NT2/D1 (cell line): ENCODE measurements at regions not wholly inside any gene's neighbourhood (a gene's known extent, or its start where the extent isn't known, plus 50 kb on each side); places are given as distances from the start of the nearest gene placed in this dataset.

Source experiments
- DNase-seq: peaks from one replicate; pipeline ENCODE4 v3.0.0-alpha.2; 2011; ENCODE audit warnings: low read depth, low spot score
- H3K27me3 ChIP-seq: 2 replicates; pipeline ENCODE4 v1.6.0; 2011; ENCODE audit warnings: mild to moderate bottlenecking; ENCODE audit not compliant: insufficient read length, insufficient read depth
- H3K36me3 ChIP-seq: 2 replicates; pipeline ENCODE4 v1.6.1; 2011; ENCODE audit warnings: mild to moderate bottlenecking, low read length, mixed read lengths; ENCODE audit not compliant: insufficient read depth, insufficient read length
- H3K4me1 ChIP-seq: 2 replicates; pipeline ENCODE4 v1.5.1; 2011; ENCODE audit not compliant: insufficient read depth, insufficient read length
- H3K4me3 ChIP-seq: 2 replicates; pipeline ENCODE4 v1.5.1; 2011; ENCODE audit warnings: low read depth; ENCODE audit not compliant: insufficient read length
- H3K9ac ChIP-seq: 2 replicates; pipeline ENCODE4 v1.6.0; 2011; ENCODE audit warnings: low read depth; ENCODE audit not compliant: insufficient read length
- H3K9me3 ChIP-seq: 2 replicates; pipeline ENCODE4 v1.5.1; 2011; ENCODE audit warnings: mild to moderate bottlenecking, low read length; ENCODE audit not compliant: insufficient read depth
- SUZ12 ChIP-seq: IDR thresholded peaks from 2 replicates; pipeline ENCODE4 v1.6.1; 2011; ENCODE audit not compliant: insufficient read length, insufficient read depth; ENCODE audit errors: extremely low read depth
- YY1 ChIP-seq: IDR thresholded peaks from 2 replicates; pipeline ENCODE4 v1.6.1; 2011; ENCODE audit not compliant: insufficient read length, insufficient read depth
- ZNF274 ChIP-seq: IDR thresholded peaks from 2 replicates; pipeline ENCODE4 v1.6.1; 2011; ENCODE audit warnings: mild to moderate bottlenecking, low read depth, low read length

DNA sequence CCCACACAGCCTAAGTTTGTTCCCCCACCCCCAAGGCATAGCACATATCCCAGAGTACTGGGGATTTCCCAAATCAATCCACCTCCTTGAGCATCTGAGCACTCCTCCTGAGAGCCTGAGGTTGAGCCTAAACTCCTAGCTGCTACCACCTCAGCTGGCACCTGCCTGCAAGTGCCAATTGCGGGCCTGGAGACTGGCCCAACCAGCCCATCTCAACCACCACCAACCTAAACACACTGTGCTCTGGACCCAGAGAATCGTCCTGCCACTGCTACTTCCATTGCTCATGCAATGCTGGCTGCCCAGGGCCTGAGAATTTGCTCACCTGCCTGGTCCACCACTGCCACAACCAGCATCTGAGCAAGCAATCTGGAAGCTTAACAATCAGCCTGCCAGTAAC, 177.1 kb downstream of the FGF13 start:
- Histone ChIP-seq H3K27me3 (no peaks in the 10 kb centered on the region), H3K9me3 (no peaks in the 10 kb centered on the region)

DNA sequence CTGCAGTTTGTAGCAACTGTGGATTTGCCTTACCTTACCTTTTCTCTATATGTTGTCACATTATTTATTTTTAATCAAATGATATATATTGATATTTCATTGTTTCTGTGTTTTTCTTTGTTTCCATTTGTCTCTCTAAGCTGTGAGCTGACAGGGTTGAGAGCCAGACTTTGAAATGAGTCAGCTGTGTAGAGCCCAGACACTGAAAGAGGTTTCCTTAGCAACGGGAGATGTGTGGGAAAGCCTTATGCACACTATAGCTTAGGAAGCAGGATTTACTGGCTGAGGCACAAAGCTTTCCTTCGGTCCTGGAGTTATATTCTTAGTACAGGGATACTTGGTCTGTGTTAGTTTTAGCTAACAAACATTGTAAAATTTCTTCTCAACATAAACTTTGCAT, 192.2 kb downstream of the FGF13 start:
- peak; percentile 27 for DNase-seq
- no peak overlapping the region for H3K4me3 ChIP-seq
- no peaks in the 10 kb centered on the region for H3K9me3 ChIP-seq
- no peaks in the 10 kb centered on the region for H3K36me3 ChIP-seq
- no peak overlapping the region for H3K9ac ChIP-seq
- H3K27me3 ChIP-seq = no peaks in the 10 kb centered on the region
- no peak for TF ChIP-seq ZNF274
- TF ChIP-seq YY1 = no peak
- no peak for TF ChIP-seq SUZ12
- no peaks in the 10 kb centered on the region for H3K4me1 ChIP-seq

More for the DNA sequence above, 177.1 kb downstream of the FGF13 start:
- Histone ChIP-seq H3K36me3 (no peaks in the 10 kb centered on the region), H3K4me3 (no peak overlapping the region), H3K9ac (no peak overlapping the region), H3K4me1 (no peaks in the 10 kb centered on the region)
- no peak for DNase-seq
- TF ChIP-seq YY1 = no peak
- no peak for TF ChIP-seq SUZ12
- no peak for TF ChIP-seq ZNF274

DNA sequence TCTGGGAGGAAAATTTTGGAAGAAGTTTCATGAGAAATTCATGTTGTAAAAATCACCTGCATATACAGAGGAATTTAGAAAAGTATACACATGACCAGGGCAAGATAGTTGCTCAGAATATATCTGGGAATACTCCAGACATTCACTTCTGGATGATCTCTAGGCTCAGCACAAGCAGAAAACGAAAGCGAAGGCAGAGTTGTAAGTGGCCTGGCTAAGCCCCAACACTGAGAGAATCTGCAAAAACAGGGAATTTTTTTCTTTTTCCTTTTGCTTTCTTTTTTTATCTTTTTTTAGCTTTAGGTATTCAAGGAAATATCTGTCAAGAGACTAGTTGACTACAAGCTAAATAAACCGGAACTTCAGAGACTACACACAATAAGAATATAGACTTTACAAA, 207.2 kb downstream of the FGF13 start:
- H3K4me1 ChIP-seq = no peaks in the 10 kb centered on the region
- H3K4me3 ChIP-seq = no peak overlapping the region
- H3K9me3 ChIP-seq = no peaks in the 10 kb centered on the region
- no peak for DNase-seq
- H3K9ac ChIP-seq = no peak overlapping the region
- TF ChIP-seq YY1 = no peak
- no peak for TF ChIP-seq ZNF274
- TF ChIP-seq SUZ12 = no peak
- no peaks in the 10 kb centered on the region for H3K36me3 ChIP-seq
- no peaks in the 10 kb centered on the region for H3K27me3 ChIP-seq

DNA sequence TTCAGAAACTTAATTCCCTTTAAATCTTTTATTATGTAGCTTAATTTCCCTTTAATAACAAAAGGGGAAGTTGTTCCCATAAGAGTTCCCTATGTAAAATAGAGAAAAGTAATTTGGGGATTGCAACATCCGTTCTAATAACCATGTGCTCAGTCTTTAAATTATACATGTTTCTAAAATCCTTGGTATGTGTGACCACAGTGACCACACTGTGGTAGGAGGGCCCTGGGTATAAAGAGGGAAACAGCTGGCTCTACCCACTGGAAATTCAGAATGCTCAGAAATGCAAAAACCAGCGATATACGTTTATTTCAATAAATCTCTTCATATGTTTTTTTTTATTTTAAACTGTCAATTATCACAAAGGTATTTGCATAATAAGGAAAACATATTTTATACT, 219.1 kb downstream of the FGF13 start:
- no peak overlapping the region for H3K9ac ChIP-seq
- no peak for TF ChIP-seq YY1
- TF ChIP-seq SUZ12 = no peak
- no peak for TF ChIP-seq ZNF274
- DNase-seq = no peak
- no peaks in the 10 kb centered on the region for H3K36me3 ChIP-seq
- H3K27me3 ChIP-seq = no peaks in the 10 kb centered on the region
- H3K4me3 ChIP-seq = no peak overlapping the region
- no peaks in the 10 kb centered on the region for H3K9me3 ChIP-seq
- no peaks in the 10 kb centered on the region for H3K4me1 ChIP-seq

DNA sequence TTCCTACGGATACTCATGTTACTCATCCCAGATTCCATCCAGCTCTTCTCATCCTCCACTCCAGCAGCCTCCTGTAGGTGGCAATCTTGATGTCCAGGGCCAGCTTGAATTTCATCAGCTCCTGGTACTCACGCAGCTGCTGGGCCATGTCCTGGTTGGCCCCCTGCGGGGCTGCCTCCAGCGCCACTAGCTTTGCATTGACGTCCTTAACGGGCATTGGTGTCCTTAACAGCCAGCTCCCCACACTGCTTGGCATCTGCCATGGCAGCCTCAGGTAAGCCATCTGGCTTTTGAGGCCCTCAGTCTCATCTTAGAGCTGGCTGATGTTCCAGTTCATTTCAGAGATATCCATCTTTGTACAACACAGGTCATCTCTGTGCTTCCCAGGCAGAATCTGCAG, 223.7 kb downstream of the FGF13 start:
- no peak overlapping the region for H3K4me3 ChIP-seq
- H3K9ac ChIP-seq = no peak overlapping the region
- no peaks in the 10 kb centered on the region for H3K9me3 ChIP-seq
- H3K4me1 ChIP-seq = no peaks in the 10 kb centered on the region
- TF ChIP-seq ZNF274 = no peak
- TF ChIP-seq YY1 = no peak
- TF ChIP-seq SUZ12 = no peak
- no peak for DNase-seq
- H3K27me3 ChIP-seq = no peaks in the 10 kb centered on the region
- H3K36me3 ChIP-seq = no peaks in the 10 kb centered on the region

DNA sequence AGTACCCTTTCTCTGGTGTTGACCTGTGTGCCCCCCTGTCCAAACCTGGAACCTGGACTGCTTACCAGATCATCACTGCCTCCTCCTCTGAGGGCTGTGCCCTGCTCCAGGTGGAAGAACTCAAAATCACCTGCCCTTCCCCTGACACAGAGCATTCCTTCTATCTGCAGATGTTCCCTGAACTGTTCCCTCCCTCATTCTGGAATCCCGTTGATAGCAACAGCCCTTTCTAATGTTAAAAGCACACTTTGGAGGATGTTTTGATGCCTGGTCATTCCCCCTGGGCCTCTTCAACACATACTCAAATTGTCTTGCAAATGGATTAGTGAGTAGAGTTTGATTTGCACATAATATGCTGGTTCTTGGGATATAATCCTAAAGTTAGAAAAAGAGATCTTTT, 225.8 kb downstream of the FGF13 start:
- no peaks in the 10 kb centered on the region for H3K4me1 ChIP-seq
- H3K4me3 ChIP-seq = no peak overlapping the region
- DNase-seq = peak; percentile 56
- no peaks in the 10 kb centered on the region for H3K27me3 ChIP-seq
- H3K9me3 ChIP-seq = no peaks in the 10 kb centered on the region
- no peaks in the 10 kb centered on the region for H3K36me3 ChIP-seq
- H3K9ac ChIP-seq = no peak overlapping the region
- TF ChIP-seq YY1 (no peak), ZNF274 (no peak), SUZ12 (no peak)

DNA sequence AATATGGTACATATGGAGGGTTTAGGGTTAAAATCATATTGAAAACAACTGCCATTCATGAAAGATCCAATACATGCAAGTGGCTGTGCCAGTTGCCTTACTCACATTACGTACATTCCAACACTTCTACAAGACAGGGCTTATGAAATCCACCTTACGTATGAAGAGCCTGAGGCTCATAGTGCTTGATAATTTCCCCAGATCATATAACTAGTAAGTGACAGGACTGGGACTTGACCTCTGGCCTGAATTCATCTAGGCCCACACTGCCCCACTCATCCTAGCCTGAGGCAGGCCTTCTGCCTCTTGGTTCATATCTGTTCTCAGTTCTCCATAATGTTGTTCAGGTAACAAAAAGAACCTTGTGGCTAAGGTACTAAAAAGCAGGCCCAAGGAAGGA, 226.3 kb downstream of the FGF13 start:
- H3K9ac ChIP-seq = no peak overlapping the region
- TF ChIP-seq ZNF274 = no peak
- no peak for TF ChIP-seq SUZ12
- no peak for TF ChIP-seq YY1
- H3K27me3 ChIP-seq = no peaks in the 10 kb centered on the region

DNA sequence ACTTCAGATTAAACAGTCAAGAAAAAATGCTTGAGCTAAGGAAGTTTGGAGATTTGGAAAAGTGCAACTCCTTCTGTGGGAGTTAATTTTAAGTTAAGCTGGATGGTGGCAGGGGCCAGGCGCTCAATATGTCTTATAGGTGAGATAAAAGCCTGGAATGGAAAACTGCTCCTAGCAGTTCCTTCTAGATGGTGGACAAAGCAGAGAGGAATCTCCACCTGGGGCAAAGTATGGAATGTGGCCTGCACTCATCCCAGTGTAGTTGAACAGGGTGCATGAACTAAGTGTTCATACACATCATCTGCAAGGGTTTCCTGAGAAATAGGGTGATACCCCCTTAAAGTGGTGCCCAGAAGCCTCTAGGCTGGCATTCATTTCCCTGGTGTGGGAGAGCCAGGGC, 227.1 kb downstream of the FGF13 start:
- Histone ChIP-seq H3K4me1 (no peaks in the 10 kb centered on the region), H3K4me3 (no peak overlapping the region), H3K36me3 (no peaks in the 10 kb centered on the region), H3K27me3 (no peaks in the 10 kb centered on the region), H3K9ac (no peak overlapping the region), H3K9me3 (no peaks in the 10 kb centered on the region)
- TF ChIP-seq YY1 (no peak), SUZ12 (no peak), ZNF274 (no peak)
- no peak for DNase-seq

More for the DNA sequence above, 226.3 kb downstream of the FGF13 start:
- Histone ChIP-seq H3K4me3 (no peak overlapping the region), H3K36me3 (no peaks in the 10 kb centered on the region), H3K4me1 (no peaks in the 10 kb centered on the region), H3K9me3 (no peaks in the 10 kb centered on the region)
- no peak for DNase-seq
